HG03575 (cell line): ENCODE measurements at regions not wholly inside any gene's neighbourhood (a gene's known extent, or its start where the extent isn't known, plus 50 kb on each side); places are given as distances from the start of the nearest gene placed in this dataset.
A peak's percentile ranks its signal among the peaks of the same experiment; 100 is the strongest.
"Not testable (repeated sequence)": the region's sequence is repeated elsewhere in the genome, so short reads cannot be mapped to it uniquely, and the experiment has no call there.

ENCODE experiments used
- ATAC-seq: cut with Tn5 transposase; IDR thresholded peaks from one replicate; pipeline ENCODE4 v1.9.1; 2021; ENCODE audit not compliant: unreplicated experiment, insufficient number of reproducible peaks, low FRiP score; ENCODE audit errors: extremely low read depth

- ATAC-seq = not testable (repeated sequence)
Observed at GRCh38 chr3:147245022-147245421, 161.3 kb downstream of the ZIC4 start.

- no peak for ATAC-seq
Observed at GRCh38 chr3:147244397-147244796, 161.9 kb downstream of the ZIC4 start.

- no peak for ATAC-seq
Observed at GRCh38 chr3:147240581-147240980, 165.8 kb downstream of the ZIC4 start.

- no peak for ATAC-seq
Observed at GRCh38 chr3:147237991-147238390, 168.4 kb downstream of the ZIC4 start.

- ATAC-seq = not testable (repeated sequence)
Observed at GRCh38 chr3:147231980-147232379, 174.4 kb downstream of the ZIC4 start.

- ATAC-seq = no peak
Observed at GRCh38 chr3:147231111-147231510, 175.2 kb downstream of the ZIC4 start.

GRCh38 chr3:147222291-147222690 lies 184.1 kb downstream of the ZIC4 start:
- no peak for ATAC-seq

GRCh38 chr3:147218965-147219364 lies 187.4 kb downstream of the ZIC4 start:
- ATAC-seq = no peak

GRCh38 chr3:147216143-147216673 lies 190.1 kb downstream of the ZIC4 start:
- peak; percentile 28 for ATAC-seq

- peak; percentile 53 for ATAC-seq
Observed at GRCh38 chr3:147215660-147216059, 190.7 kb downstream of the ZIC4 start.

GRCh38 chr3:147213633-147214032 lies 192.7 kb downstream of the ZIC4 start:
- no peak for ATAC-seq

- no peak for ATAC-seq
Observed at GRCh38 chr3:147210676-147211075, 195.7 kb downstream of the ZIC4 start.

GRCh38 chr3:147201086-147201485 lies 205.3 kb downstream of the ZIC4 start:
- no peak for ATAC-seq

- no peak for ATAC-seq
Observed at GRCh38 chr3:147200545-147200944, 205.8 kb downstream of the ZIC4 start.

GRCh38 chr3:147197739-147198138 lies 208.6 kb downstream of the ZIC4 start:
- ATAC-seq = no peak

GRCh38 chr3:147195887-147196286 lies 210.5 kb downstream of the ZIC4 start:
- ATAC-seq = no peak

GRCh38 chr3:147191795-147192385 lies 214.5 kb downstream of the ZIC4 start:
- no peak for ATAC-seq

GRCh38 chr3:147189016-147189415 lies 217.3 kb downstream of the ZIC4 start:
- no peak for ATAC-seq

- no peak for ATAC-seq
Observed at GRCh38 chr3:147187687-147188086, 218.7 kb downstream of the ZIC4 start.

GRCh38 chr3:147185781-147186180 lies 220.6 kb downstream of the ZIC4 start:
- no peak for ATAC-seq

GRCh38 chr3:147184794-147185193 lies 221.5 kb downstream of the ZIC4 start:
- ATAC-seq = no peak
